H1 (cell line): ENCODE measurements at regions not wholly inside any gene's neighbourhood (a gene's known extent, or its start where the extent isn't known, plus 50 kb on each side); places are given as distances from the start of the nearest gene placed in this dataset.

Experiments used
- CTCF ChIA-PET: fragments of 300-600 bp; sonication (Branson Sonifier 250); formaldehyde crosslinking; loops from one replicate; lab custom pipeline; 2021; ENCODE audit not compliant: partially characterized antibody; lab: Charles Lee
- POLR2A ChIA-PET: fragments of 300-600 bp; sonication (Branson Sonifier 250); formaldehyde crosslinking; loops from one replicate; lab custom pipeline; 2021; ENCODE audit warnings: inconsistent platforms; ENCODE audit not compliant: partially characterized antibody; lab: Charles Lee
- DNase-seq, 2 experiments: peaks; one replicate each; pipeline versions ENCODE4 v3.0.0 to v3.0.0-alpha.2; 2010 to 2022; ENCODE audit warnings: low spot score in 2 of 2, low read depth in 1 of 2, mixed read lengths in 1 of 2
- FAIRE-seq: peaks from 2 replicates; lab custom pipeline; 2011; peaks lifted over from hg19 to GRCh38; lab: Jason Lieb, UNC
- H2AFZ ChIP-seq: 2 replicates; pipeline ENCODE4 v1.8.1; 2012; ENCODE audit warnings: low read length, inconsistent platforms
- H2AK5ac ChIP-seq: 2 replicates; pipeline ENCODE4 v1.6.1; 2013; ENCODE audit warnings: low read depth, low read length
- H2BK120ac ChIP-seq: replicated peaks from 2 replicates; pipeline ENCODE3; 2013; ENCODE audit warnings: low read depth, low read length, inconsistent platforms
- H2BK12ac ChIP-seq: 2 replicates; pipeline ENCODE4 v1.6.1; 2013; ENCODE audit warnings: low read depth, low read length
- H2BK15ac ChIP-seq: 2 replicates; pipeline ENCODE4 v1.6.1; 2013; ENCODE audit warnings: low read length
- H2BK20ac ChIP-seq: 2 replicates; pipeline ENCODE4 v1.6.1; 2013; ENCODE audit warnings: low read length
- H2BK5ac ChIP-seq: 2 replicates; pipeline ENCODE4 v1.6.1; 2013; ENCODE audit warnings: low read depth, low read length
- H3K14ac ChIP-seq: 2 replicates; pipeline ENCODE4 v1.6.1; 2013; ENCODE audit warnings: inconsistent platforms; ENCODE audit not compliant: insufficient read length
- H3K18ac ChIP-seq: 2 replicates; pipeline ENCODE4 v1.6.1; 2013; ENCODE audit warnings: low read length; ENCODE audit errors: extremely low read depth
- H3K23ac ChIP-seq: 2 replicates; pipeline ENCODE4 v1.6.1; 2013; ENCODE audit warnings: inconsistent platforms; ENCODE audit not compliant: insufficient read length
- H3K23me2 ChIP-seq: 2 replicates; pipeline ENCODE4 v1.6.1; 2013; ENCODE audit warnings: low read depth, low read length
- H3K27ac ChIP-seq: 2 replicates; pipeline ENCODE4 v1.6.1; 2011; ENCODE audit warnings: low read depth, low read length, inconsistent platforms
- H3K27me3 ChIP-seq, 4 experiments: replicated peaks in 1 of 4; 1 replicate in 1 of 4; 2 replicates in 3 of 4; pipeline versions ENCODE4 v1.6.1 to v1.8.1; 2011 to 2013; ENCODE audit warnings: low read length in 3 of 4, mild to moderate bottlenecking in 3 of 4, inconsistent platforms in 2 of 4, mixed read lengths in 2 of 4, moderate library complexity in 1 of 4; ENCODE audit not compliant: control insufficient read depth in 3 of 4, insufficient read depth in 3 of 4; ENCODE audit errors: extremely low read depth in 1 of 4
- H3K36me3 ChIP-seq, 4 experiments: 2 replicates each; pipeline versions ENCODE4 v1.6.1 to v1.8.1; 2011 to 2013; ENCODE audit warnings: mild to moderate bottlenecking in 4 of 4, low read length in 3 of 4, moderate library complexity in 2 of 4, control low read depth in 1 of 4, inconsistent platforms in 1 of 4; ENCODE audit not compliant: insufficient read depth in 4 of 4, control insufficient read depth in 2 of 4
- H3K4ac ChIP-seq: replicated peaks from 2 replicates; pipeline ENCODE3; 2013; ENCODE audit warnings: low read length, low read depth, mixed read lengths, inconsistent platforms; ENCODE audit not compliant: insufficient read length
- H3K4me1 ChIP-seq, 4 experiments: replicated peaks in 1 of 4; 1 replicate in 1 of 4; 2 replicates in 3 of 4; pipeline versions ENCODE4 v1.6.1 to v1.8.1; 2011 to 2013; ENCODE audit warnings: low read length in 3 of 4, inconsistent platforms in 2 of 4, mixed read lengths in 1 of 4; ENCODE audit not compliant: insufficient read depth in 4 of 4, control insufficient read depth in 3 of 4
- H3K4me2 ChIP-seq, 2 experiments: 2 replicates each; pipeline versions ENCODE4 v1.6.1 to v1.8.1; 2011 to 2013; ENCODE audit warnings: low read depth in 2 of 2, low read length in 2 of 2, control low read depth in 1 of 2, inconsistent platforms in 1 of 2, mild to moderate bottlenecking in 1 of 2; ENCODE audit not compliant: insufficient read depth in 1 of 2
- H3K4me3 ChIP-seq, 4 experiments: fragments of 200-600, 300-600 bp in 1 of 4; sonication (generic), shearing (Covaris generic), sonication (Bioruptor Twin) in 1 of 4; 2 replicates each; pipeline versions ENCODE4 v1.5.1 to v1.8.1; 2011 to 2016; ENCODE audit warnings: low read length in 4 of 4, low read depth in 3 of 4, control low read depth in 2 of 4, inconsistent platforms in 2 of 4, mild to moderate bottlenecking in 2 of 4, mixed read lengths in 1 of 4, moderate library complexity in 1 of 4; ENCODE audit not compliant: insufficient read depth in 2 of 4; ENCODE audit errors: extremely low read depth in 1 of 4
- H3K56ac ChIP-seq: replicated peaks from 2 replicates; pipeline ENCODE3; 2013; ENCODE audit warnings: low read depth, mild to moderate bottlenecking, mixed read lengths, low read length, inconsistent platforms; ENCODE audit not compliant: insufficient read length
- H3K79me1 ChIP-seq: 2 replicates; pipeline ENCODE4 v1.6.1; 2013; ENCODE audit warnings: low read depth, low read length, control low read depth
- H3K79me2 ChIP-seq, 2 experiments: 2 replicates each; pipeline versions ENCODE4 v1.6.1 to v1.8.1; 2012 to 2013; ENCODE audit warnings: low read length in 2 of 2, mild to moderate bottlenecking in 2 of 2, inconsistent platforms in 1 of 2; ENCODE audit not compliant: insufficient read depth in 2 of 2, control insufficient read depth in 1 of 2
- H3K9ac ChIP-seq, 4 experiments: replicated peaks in 1 of 4; 1 replicate in 1 of 4; 2 replicates in 3 of 4; pipeline versions ENCODE4 v1.6.1 to v1.8.1; 2011 to 2013; ENCODE audit warnings: low read depth in 3 of 4, low read length in 3 of 4, control low read depth in 2 of 4, mild to moderate bottlenecking in 2 of 4, moderate library complexity in 2 of 4, inconsistent platforms in 1 of 4; ENCODE audit errors: extremely low read depth in 1 of 4
- H3K9me3 ChIP-seq, 2 experiments: 2 replicates each; pipeline versions ENCODE4 v1.6.1 to v1.8.1; 2012 to 2013; ENCODE audit warnings: mild to moderate bottlenecking in 2 of 2, moderate library complexity in 2 of 2, control low read depth in 1 of 2, inconsistent platforms in 1 of 2, low read depth in 1 of 2, low read length in 1 of 2, mixed read lengths in 1 of 2; ENCODE audit not compliant: insufficient read depth in 2 of 2
- H4K20me1 ChIP-seq, 2 experiments: replicated peaks in 1 of 2; 2 replicates each; pipeline versions ENCODE3 to v1.8.1; 2011 to 2013; ENCODE audit warnings: inconsistent platforms in 2 of 2, low read length in 2 of 2, mild to moderate bottlenecking in 1 of 2; ENCODE audit not compliant: insufficient read depth in 2 of 2, control insufficient read depth in 1 of 2
- H4K5ac ChIP-seq: 2 replicates; pipeline ENCODE4 v1.6.1; 2013; ENCODE audit warnings: low read length, low read depth, mixed read lengths, inconsistent platforms; ENCODE audit not compliant: insufficient read length
- H4K8ac ChIP-seq: 2 replicates; pipeline ENCODE4 v1.8.0; 2013; ENCODE audit warnings: mild to moderate bottlenecking, moderate library complexity, low read length, inconsistent platforms; ENCODE audit not compliant: insufficient read depth; ENCODE audit errors: extremely low read depth
- H4K91ac ChIP-seq: replicated peaks from 2 replicates; pipeline ENCODE3; 2013; ENCODE audit warnings: low read length, mixed read lengths, inconsistent platforms; ENCODE audit not compliant: insufficient read length
- ATF3 ChIP-seq: IDR thresholded peaks from 2 replicates; pipeline ENCODE4 v1.6.1; 2011; ENCODE audit warnings: low read depth, mild to moderate bottlenecking, low read length; ENCODE audit not compliant: insufficient read depth
- JUN ChIP-seq: IDR thresholded peaks from 2 replicates; pipeline ENCODE4 v1.6.1; 2011; ENCODE audit warnings: low read depth, mild to moderate bottlenecking, improper control_type of control experiment, low read length
- RBBP5 ChIP-seq: IDR thresholded peaks from 2 replicates; pipeline ENCODE4 v1.7.1; 2012; ENCODE audit warnings: low read depth, mild to moderate bottlenecking, inconsistent platforms, low read length, moderate library complexity, borderline replicate concordance
- TBP ChIP-seq: IDR thresholded peaks from 2 replicates; pipeline ENCODE4 v1.6.1; 2011; ENCODE audit warnings: low read depth, low read length, improper control_type of control experiment
- ZNF274 ChIP-seq: IDR thresholded peaks from 2 replicates; pipeline ENCODE4 v1.7.0; 2012; ENCODE audit warnings: low read length, borderline replicate concordance; ENCODE audit errors: extremely low read depth
- WGBS, 2 experiments: shearing (Covaris generic) in 1 of 2; methylation state at CpG; one replicate each; pipeline versions ENCODE4 v1.1.6 to v1.1.7; 2013 to 2015; ENCODE audit warnings: low lambda C conversion rate in 2 of 2, mixed read lengths in 2 of 2, inconsistent platforms in 1 of 2, low coverage in 1 of 2, missing lambda C conversion rate in 1 of 2; ENCODE audit not compliant: insufficient replicate concordance in 2 of 2, insufficient coverage in 1 of 2, insufficient read length in 1 of 2; ENCODE audit errors: extremely low coverage in 1 of 2, missing lambda C conversion rate in 1 of 2; 5-methylcytosine and 5-hydroxymethylcytosine counted together

- H2BK5ac ChIP-seq, result peak overlapping the region; percentile 76; the same call in 1 of the 2 replicates
- H4K8ac ChIP-seq, result no peak overlapping the region
- H3K9ac ChIP-seq, result no peak overlapping the region; a peak in 1 of 7 replicates
- peak overlapping the region; percentile 75 for H2BK12ac ChIP-seq
- FAIRE-seq (no peak), DNase-seq (no peak)
- ChIA-PET POLR2A (interaction anchor here (0.7 to 2.3 kb wide), 6 partner anchors 8 to 18 kb away, joined by 3 to 7 read pairs (median 3); no protein-coding TSS in a partner anchor), CTCF (interaction anchor here (0.7 to 6.6 kb wide), 24 partner anchors 8 to 226 kb away, joined by 3 to 56 read pairs (median 4); no protein-coding TSS in a partner anchor)
- H3K36me3 ChIP-seq, result no peaks in the 10 kb centered on the region
- H3K18ac ChIP-seq, result peak overlapping the region; percentile 95
- no peaks in the 10 kb centered on the region for H3K79me1 ChIP-seq
- no peak overlapping the region for H3K4ac ChIP-seq
- peaks cover 8% of the 10 kb centered on the region for H3K23me2 ChIP-seq
- no peaks in the 10 kb centered on the region for H3K9me3 ChIP-seq
- no peak overlapping the region for H3K56ac ChIP-seq
- H2AK5ac ChIP-seq, result peak overlapping the region; percentile 87; the same call in 1 of the 2 replicates
- no peaks in the 10 kb centered on the region; a peak in 1 of 7 replicates for H3K27me3 ChIP-seq
- no peak overlapping the region for H4K5ac ChIP-seq
- no peaks in the 10 kb centered on the region for H4K20me1 ChIP-seq
- 83% methylated on average over 18 of the region's 18 CpGs; no CpG with 5 or more reads in 1 of the 2 experiments for WGBS, 2 experiments
- no peak overlapping the region for H3K4me2 ChIP-seq
- no peak overlapping the region for H3K14ac ChIP-seq
- no peak overlapping the region for H3K4me3 ChIP-seq
- peak overlapping the region; percentile 98 for H2BK15ac ChIP-seq
- H3K79me2 ChIP-seq, result no peaks in the 10 kb centered on the region
- H2BK120ac ChIP-seq, result peak overlapping the region; percentile 45
- peak overlapping the region; percentile 14 for H4K91ac ChIP-seq
- H2AFZ ChIP-seq, result no peak overlapping the region
- 0 out of 2 replicates have a peak overlapping the region, but pooled peaks have one; percentile 66 for H2BK20ac ChIP-seq
- peaks cover 0 to 20% (median 14%) of the 10 kb centered on the region in 4 experiments; a peak in 6 of 7 replicates for H3K4me1 ChIP-seq
- H3K23ac ChIP-seq, result no peak overlapping the region
- TF ChIP-seq ZNF274, result no peak
- TF ChIP-seq JUN, result no peak
- no peak for TF ChIP-seq ATF3
- TF ChIP-seq TBP, result peak; percentile 64; the same call in 1 of the 2 replicates
- TF ChIP-seq RBBP5, result no peak
- TF ChIP-seq, all 59 proteins: peak for 1
- H3K27ac ChIP-seq, result no peak overlapping the region
These were observed 98.4 kb upstream of the GSE1 start for GRCh38 chr16:85514598-85515318.
